ENCODE measurements at regions not wholly inside any gene's neighbourhood (a gene's known extent, or its start where the extent isn't known, plus 50 kb on each side); places are given as distances from the start of the nearest gene placed in this dataset.

GRCh38 chr1:34684266-34684665 lies 70.6 kb upstream of the GJB5 start:
- no peak overlapping the region for H3K27ac ChIP-seq
- no peaks in the 10 kb centered on the region for H3K4me1 ChIP-seq
- ATAC-seq, result no peak
- intact Hi-C loops (cut with DNase I), result no loop called here
- no peak overlapping the region for H3K4me3 ChIP-seq
- TF ChIP-seq, protein P1, sequence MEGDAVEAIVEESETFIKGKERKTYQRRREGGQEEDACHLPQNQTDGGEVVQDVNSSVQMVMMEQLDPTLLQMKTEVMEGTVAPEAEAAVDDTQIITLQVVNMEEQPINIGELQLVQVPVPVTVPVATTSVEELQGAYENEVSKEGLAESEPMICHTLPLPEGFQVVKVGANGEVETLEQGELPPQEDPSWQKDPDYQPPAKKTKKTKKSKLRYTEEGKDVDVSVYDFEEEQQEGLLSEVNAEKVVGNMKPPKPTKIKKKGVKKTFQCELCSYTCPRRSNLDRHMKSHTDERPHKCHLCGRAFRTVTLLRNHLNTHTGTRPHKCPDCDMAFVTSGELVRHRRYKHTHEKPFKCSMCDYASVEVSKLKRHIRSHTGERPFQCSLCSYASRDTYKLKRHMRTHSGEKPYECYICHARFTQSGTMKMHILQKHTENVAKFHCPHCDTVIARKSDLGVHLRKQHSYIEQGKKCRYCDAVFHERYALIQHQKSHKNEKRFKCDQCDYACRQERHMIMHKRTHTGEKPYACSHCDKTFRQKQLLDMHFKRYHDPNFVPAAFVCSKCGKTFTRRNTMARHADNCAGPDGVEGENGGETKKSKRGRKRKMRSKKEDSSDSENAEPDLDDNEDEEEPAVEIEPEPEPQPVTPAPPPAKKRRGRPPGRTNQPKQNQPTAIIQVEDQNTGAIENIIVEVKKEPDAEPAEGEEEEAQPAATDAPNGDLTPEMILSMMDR (IDR thresholded peaks at IDR 0.05), result no peak
- H3K36me3 ChIP-seq, result no peaks in the 10 kb centered on the region
- WGBS, 2 donors, result 18 to 21% methylated on average over 5 of the region's 5 CpGs
- peaks cover 0 to 50% (median 45%) of the 10 kb centered on the region in 7 donors for H3K27me3 ChIP-seq
- H3K9me3 ChIP-seq, result peaks cover 0 to 10% (median 0%) of the 10 kb centered on the region in 11 donors
- no peak for DNase-seq

GRCh38 chr1:34685225-34685624 lies 69.6 kb upstream of the GJB5 start:
- peaks cover 0 to 57% (median 49%) of the 10 kb centered on the region in 7 donors for H3K27me3 ChIP-seq

GRCh38 chr1:34686531-34686930 lies 68.3 kb upstream of the GJB5 start:
- WGBS, 2 donors, result 65 to 68% methylated on average over 2 of the region's 2 CpGs
- ATAC-seq (no peak), DNase-seq (no peak)
- peaks cover 0 to 10% (median 0%) of the 10 kb centered on the region in 11 donors for H3K9me3 ChIP-seq
- H3K27me3 ChIP-seq, result peaks cover 0 to 66% (median 53%) of the 10 kb centered on the region in 7 donors
- no peak overlapping the region for H3K27ac ChIP-seq
- H3K36me3 ChIP-seq, result no peaks in the 10 kb centered on the region
- TF ChIP-seq, protein P1 (IDR thresholded peaks at IDR 0.05), result no peak
- no peaks in the 10 kb centered on the region for H3K4me1 ChIP-seq
- no peak overlapping the region for H3K4me3 ChIP-seq
- intact Hi-C loops (cut with DNase I), result no loop called here

More at GRCh38 chr1:34685225-34685624, 69.6 kb upstream of the GJB5 start:
- DNase-seq (no peak), ATAC-seq (no peak)
- Histone ChIP-seq H3K4me3 (no peak overlapping the region), H3K27ac (no peak overlapping the region), H3K36me3 (no peaks in the 10 kb centered on the region), H3K9me3 (peaks cover 0 to 10% (median 0%) of the 10 kb centered on the region in 11 donors), H3K4me1 (no peaks in the 10 kb centered on the region)
- 65 to 76% methylated on average over 2 of the region's 2 CpGs for WGBS, 2 donors
- intact Hi-C loops (cut with DNase I), result no loop called here
- TF ChIP-seq, protein P1 (IDR thresholded peaks at IDR 0.05), result no peak

DNA sequence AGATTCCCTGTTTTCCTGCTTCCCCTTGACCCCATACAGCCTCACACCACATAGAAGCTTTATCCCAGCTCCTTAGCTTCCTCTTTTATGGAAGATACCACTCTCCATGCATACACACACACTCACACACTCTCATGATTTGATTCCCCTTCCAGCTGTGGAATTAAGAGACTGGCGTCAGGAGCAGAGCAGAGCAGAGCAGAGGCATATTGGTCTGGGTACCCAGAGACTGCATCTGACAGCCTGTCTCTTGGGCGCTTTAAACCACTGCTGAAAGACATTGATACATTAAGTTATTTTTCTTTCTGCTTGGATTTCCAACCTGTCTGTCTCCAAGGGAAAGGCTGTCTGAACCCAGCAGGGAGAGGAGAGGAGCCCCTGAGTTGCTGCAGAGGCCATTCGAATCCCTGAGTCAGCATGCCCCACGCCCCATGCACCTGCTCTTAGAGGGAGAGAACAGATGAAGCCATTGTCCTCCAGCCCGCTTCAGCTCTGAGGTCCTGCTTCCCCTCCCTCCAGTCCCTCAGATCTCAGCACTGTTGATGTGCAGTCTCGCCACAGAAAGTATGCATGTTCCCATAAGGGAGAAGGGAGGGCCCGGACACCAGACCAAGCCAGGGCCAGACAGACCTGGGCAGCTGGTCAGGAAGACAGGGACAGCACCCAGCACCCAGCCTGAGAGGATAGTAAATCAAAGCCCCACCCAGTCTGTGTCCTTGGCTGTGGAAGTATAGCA lies 66.7 kb upstream of the GJB5 start:
- H3K9me3 ChIP-seq, result peaks cover 0 to 10% (median 0%) of the 10 kb centered on the region in 11 donors
- WGBS, 2 donors, result 62 to 66% methylated on average over 7 of the region's 7 CpGs
- H3K27ac ChIP-seq, result no peak overlapping the region
- TF ChIP-seq, protein P1 (IDR thresholded peaks at IDR 0.05), result no peak
- H3K36me3 ChIP-seq, result no peaks in the 10 kb centered on the region
- H3K4me3 ChIP-seq, result no peak overlapping the region
- H3K27me3 ChIP-seq, result peaks cover 0 to 66% (median 58%) of the 10 kb centered on the region in 7 donors
- intact Hi-C loops (cut with DNase I), result no loop called here
- no peaks in the 10 kb centered on the region for H3K4me1 ChIP-seq
- DNase-seq (no peak), ATAC-seq (no peak)
